HG03097 (cell line): ENCODE measurements at regions not wholly inside any gene's neighbourhood (a gene's known extent, or its start where the extent isn't known, plus 50 kb on each side); places are given as distances from the start of the nearest gene placed in this dataset.

Source experiments
- ATAC-seq: cut with Tn5 transposase; IDR thresholded peaks from one replicate; pipeline ENCODE4 v1.9.1; 2021; ENCODE audit not compliant: unreplicated experiment, low FRiP score

GRCh38 chr6:105920071-105920470 is 166.1 kb upstream of the PRDM1 start:
- no peak for ATAC-seq

- no peak for ATAC-seq
These were observed 169.0 kb upstream of the PRDM1 start for GRCh38 chr6:105917038-105917695.

- no peak for ATAC-seq
These were observed 175.0 kb upstream of the PRDM1 start for GRCh38 chr6:105911106-105911629.

- no peak for ATAC-seq
These were observed 177.0 kb upstream of the PRDM1 start for GRCh38 chr6:105909106-105909505.

- no peak for ATAC-seq
These were observed 178.1 kb upstream of the PRDM1 start for GRCh38 chr6:105907991-105908390.

- no peak for ATAC-seq
These were observed 178.8 kb upstream of the PRDM1 start for GRCh38 chr6:105907301-105907700.

- no peak for ATAC-seq
These were observed 183.6 kb upstream of the PRDM1 start for GRCh38 chr6:105902401-105903031.

GRCh38 chr6:105901583-105901982 is 184.6 kb upstream of the PRDM1 start:
- ATAC-seq, result no peak

GRCh38 chr6:105900125-105900937 is 185.8 kb upstream of the PRDM1 start:
- ATAC-seq, result no peak

- ATAC-seq, result peak; percentile 60
These were observed 187.8 kb upstream of the PRDM1 start for GRCh38 chr6:105898286-105898685.

- no peak for ATAC-seq
These were observed 189.0 kb upstream of the PRDM1 start for GRCh38 chr6:105897131-105897530.

GRCh38 chr6:105896821-105897095 is 189.4 kb upstream of the PRDM1 start:
- ATAC-seq, result no peak

GRCh38 chr6:105896052-105896820 is 189.9 kb upstream of the PRDM1 start:
- no peak for ATAC-seq

- ATAC-seq, result no peak
These were observed 191.6 kb upstream of the PRDM1 start for GRCh38 chr6:105894556-105894955.

- no peak for ATAC-seq
These were observed 192.4 kb upstream of the PRDM1 start for GRCh38 chr6:105893741-105894140.

- ATAC-seq, result peak; percentile 77
These were observed 193.4 kb upstream of the PRDM1 start for GRCh38 chr6:105892577-105893262.

GRCh38 chr6:105890521-105891244 is 195.5 kb upstream of the PRDM1 start:
- no peak for ATAC-seq

- no peak for ATAC-seq
These were observed 196.2 kb upstream of the PRDM1 start for GRCh38 chr6:105889902-105890301.

- ATAC-seq, result no peak
These were observed 199.2 kb upstream of the PRDM1 start for GRCh38 chr6:105886814-105887544.
